ENCODE measurements at regions not wholly inside any gene's neighbourhood (a gene's known extent, or its start where the extent isn't known, plus 50 kb on each side); places are given as distances from the start of the nearest gene placed in this dataset.

DNA sequence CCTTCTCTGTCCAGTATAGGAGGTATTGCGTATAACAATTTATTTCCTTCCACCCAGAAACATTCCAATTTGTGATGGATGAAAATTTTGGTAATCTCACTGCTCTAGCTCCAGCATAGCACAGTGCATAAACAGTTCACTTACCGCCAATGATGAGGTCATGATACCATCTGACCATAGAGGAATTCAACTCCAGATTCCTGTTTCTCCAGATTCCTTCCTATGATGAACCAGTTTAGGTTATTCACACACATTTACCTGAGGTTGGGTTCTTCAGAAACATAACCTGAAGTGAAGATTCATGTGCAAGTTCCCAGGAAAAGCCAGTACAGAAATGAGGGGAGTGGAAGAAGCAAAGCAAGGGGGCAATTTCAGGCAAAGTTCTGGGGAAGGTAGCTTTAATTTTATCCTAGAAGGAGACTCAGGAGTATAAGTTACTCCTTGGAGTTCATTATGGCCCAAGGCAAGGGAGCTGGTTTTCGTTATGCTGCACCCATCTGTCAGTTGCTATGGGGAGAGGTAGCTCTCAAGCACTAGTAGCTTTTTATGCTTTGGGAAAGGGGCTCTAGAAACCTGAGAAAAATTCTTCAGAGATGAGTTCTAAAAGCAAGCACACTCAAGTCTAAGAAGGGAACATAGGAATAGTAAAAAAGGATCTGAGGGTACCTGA, 121.6 kb downstream of the CASP12 start:
- TF ChIP-seq POLR2A (IDR thresholded peaks at IDR 0.05; ENCODE audit: low read depth, low read length) (no peak), POLR2AphosphoS5 (IDR thresholded peaks at IDR 0.05; ENCODE audit: low read depth, low read length) (no peak), PAX5 (IDR thresholded peaks at IDR 0.05; ENCODE audit: insufficient read depth, low read length, severe bottlenecking) (no peak), SPI1 (IDR thresholded peaks at IDR 0.05; ENCODE audit: low read depth, low read length) (no peak)

Data from GM12891 (cell line).